ENCODE measurements at regions not wholly inside any gene's neighbourhood (a gene's known extent, or its start where the extent isn't known, plus 50 kb on each side); places are given as distances from the start of the nearest gene placed in this dataset.

GRCh38 chr7:69020536-69020935 lies 577.7 kb upstream of the AUTS2 start:
- TF ChIP-seq, protein P1, sequence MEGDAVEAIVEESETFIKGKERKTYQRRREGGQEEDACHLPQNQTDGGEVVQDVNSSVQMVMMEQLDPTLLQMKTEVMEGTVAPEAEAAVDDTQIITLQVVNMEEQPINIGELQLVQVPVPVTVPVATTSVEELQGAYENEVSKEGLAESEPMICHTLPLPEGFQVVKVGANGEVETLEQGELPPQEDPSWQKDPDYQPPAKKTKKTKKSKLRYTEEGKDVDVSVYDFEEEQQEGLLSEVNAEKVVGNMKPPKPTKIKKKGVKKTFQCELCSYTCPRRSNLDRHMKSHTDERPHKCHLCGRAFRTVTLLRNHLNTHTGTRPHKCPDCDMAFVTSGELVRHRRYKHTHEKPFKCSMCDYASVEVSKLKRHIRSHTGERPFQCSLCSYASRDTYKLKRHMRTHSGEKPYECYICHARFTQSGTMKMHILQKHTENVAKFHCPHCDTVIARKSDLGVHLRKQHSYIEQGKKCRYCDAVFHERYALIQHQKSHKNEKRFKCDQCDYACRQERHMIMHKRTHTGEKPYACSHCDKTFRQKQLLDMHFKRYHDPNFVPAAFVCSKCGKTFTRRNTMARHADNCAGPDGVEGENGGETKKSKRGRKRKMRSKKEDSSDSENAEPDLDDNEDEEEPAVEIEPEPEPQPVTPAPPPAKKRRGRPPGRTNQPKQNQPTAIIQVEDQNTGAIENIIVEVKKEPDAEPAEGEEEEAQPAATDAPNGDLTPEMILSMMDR (IDR thresholded peaks at IDR 0.05) = no peak
- TF ChIP-seq POLR2AphosphoS5 (IDR thresholded peaks at IDR 0.05) (no peak), POLR2A (IDR thresholded peaks at IDR 0.05) (no peak)
